GM19023 (cell line): ENCODE measurements at regions not wholly inside any gene's neighbourhood (a gene's known extent, or its start where the extent isn't known, plus 50 kb on each side); places are given as distances from the start of the nearest gene placed in this dataset.

ENCODE experiments used
- ATAC-seq: cut with Tn5 transposase; IDR thresholded peaks from one replicate; pipeline ENCODE4 v1.9.1; 2021; ENCODE audit warnings: mild to moderate bottlenecking, moderate library complexity; ENCODE audit not compliant: unreplicated experiment

- ATAC-seq, result no peak
These were observed 100.1 kb downstream of the HLX start for GRCh38 chr1:220979371-220979770.

GRCh38 chr1:220982686-220983085 is 103.4 kb downstream of the HLX start:
- no peak for ATAC-seq

GRCh38 chr1:220983877-220984635 is 104.8 kb downstream of the HLX start:
- ATAC-seq, result no peak

- ATAC-seq, result no peak
These were observed 111.4 kb downstream of the HLX start for GRCh38 chr1:220990427-220991339.

- ATAC-seq, result no peak
These were observed 112.3 kb downstream of the HLX start for GRCh38 chr1:220991506-220991905.

GRCh38 chr1:220991959-220992704 is 112.9 kb downstream of the HLX start:
- no peak for ATAC-seq

- no peak for ATAC-seq
These were observed 113.4 kb downstream of the HLX start for GRCh38 chr1:220992705-220993052.

GRCh38 chr1:220994671-220995070 is 115.4 kb downstream of the HLX start:
- no peak for ATAC-seq

GRCh38 chr1:220997791-220998190 is 118.5 kb downstream of the HLX start:
- ATAC-seq, result no peak

GRCh38 chr1:220999872-221000863 is 120.9 kb downstream of the HLX start:
- no peak for ATAC-seq

GRCh38 chr1:221001167-221001566 is 121.9 kb downstream of the HLX start:
- ATAC-seq, result no peak

- no peak for ATAC-seq
These were observed 123.4 kb downstream of the HLX start for GRCh38 chr1:221002601-221003000.

GRCh38 chr1:221011145-221011544 is 131.9 kb downstream of the HLX start:
- ATAC-seq, result no peak

GRCh38 chr1:221012120-221012519 is 132.9 kb downstream of the HLX start:
- ATAC-seq, result no peak

GRCh38 chr1:221013691-221014660 is 134.7 kb downstream of the HLX start:
- no peak for ATAC-seq

- ATAC-seq, result no peak
These were observed 136.0 kb downstream of the HLX start for GRCh38 chr1:221015159-221015790.

- ATAC-seq, result no peak
These were observed 137.5 kb downstream of the HLX start for GRCh38 chr1:221016751-221017150.

- ATAC-seq, result no peak
These were observed 139.2 kb downstream of the HLX start for GRCh38 chr1:221018414-221018813.

GRCh38 chr1:221022331-221022730 is 143.1 kb downstream of the HLX start:
- no peak for ATAC-seq
